Psoas muscle (tissue), 7 donors: ENCODE measurements at regions not wholly inside any gene's neighbourhood (a gene's known extent, or its start where the extent isn't known, plus 50 kb on each side); places are given as distances from the start of the nearest gene placed in this dataset.

Source experiments
- ATAC-seq, 4 donors: fragments of 200-7000 bp; cut with Tn5 transposase; one replicate each; pipeline ENCODE4 v1.9.1; 2020; ENCODE audit warnings: moderate library complexity in 3 of 4, mild to moderate bottlenecking in 2 of 4
- DNase-seq, 2 donors: peaks; one replicate each; pipeline ENCODE4 v3.0.0-alpha.2; 2020
- H3K27ac ChIP-seq: fragments of 200-600 bp; one replicate; pipeline ENCODE4 v1.8.0; 2022
- H3K27me3 ChIP-seq, 3 donors: fragments of 200-600 bp in 1 of 3; one replicate each; pipeline versions ENCODE4 v1.6.1 to v1.8.0; 2013 to 2022; ENCODE audit warnings: low read length in 2 of 3, mild to moderate bottlenecking in 2 of 3, moderate library complexity in 1 of 3; ENCODE audit not compliant: insufficient read depth in 3 of 3
- H3K36me3 ChIP-seq, 2 donors: fragments of 200-600 bp in 1 of 2; one replicate each; pipeline versions ENCODE4 v1.6.1 to v1.8.0; 2013 to 2022; ENCODE audit warnings: low read depth in 1 of 2, mild to moderate bottlenecking in 1 of 2, moderate library complexity in 1 of 2; ENCODE audit not compliant: insufficient read depth in 1 of 2
- H3K4me1 ChIP-seq: fragments of 200-600 bp; one replicate; pipeline ENCODE4 v1.8.0; 2022
- H3K4me3 ChIP-seq: fragments of 200-600 bp; one replicate; pipeline ENCODE4 v1.8.0; 2022; ENCODE audit warnings: mild to moderate bottlenecking
- H3K9me3 ChIP-seq: fragments of 200-600 bp; one replicate; pipeline ENCODE4 v1.8.0; 2022
- WGBS, 3 donors: extraction: QIAGEN DNeasy Blood & Tissue Kit; methylation state at CpG; one replicate each; pipeline versions ENCODE4 v1.1.6 to v1.1.7; 2013; 5-methylcytosine and 5-hydroxymethylcytosine counted together
- intact Hi-C, 2 donors: fragments of 100-400 bp; cut with DNase I; formaldehyde crosslinking; loops; one replicate each; pipeline versions ENCODE4 v1.11.0 to v1.14.2; 2022
- TF ChIP-seq, protein P1 (sequence below): fragments of 200-600 bp; IDR thresholded peaks from one replicate; pipeline ENCODE4 v1.8.0; 2022; ENCODE audit warnings: antibody characterized with exemption
- donor health status: healthy with polysubstance abuse.
- donor health status: DM: no; HTN: no; CAD: no; lungs with moderate emphysema.
- donor health status: Bipolar disorder and iron deficiency.
- donor health status: healthy.
- donor health status: DM: yes; HTN: yes; CAD: no.
- donor health status: DM: no; HTN: no; CAD: no.
- donor health status: DM: yes; HTN: yes; CAD: no.

DNA sequence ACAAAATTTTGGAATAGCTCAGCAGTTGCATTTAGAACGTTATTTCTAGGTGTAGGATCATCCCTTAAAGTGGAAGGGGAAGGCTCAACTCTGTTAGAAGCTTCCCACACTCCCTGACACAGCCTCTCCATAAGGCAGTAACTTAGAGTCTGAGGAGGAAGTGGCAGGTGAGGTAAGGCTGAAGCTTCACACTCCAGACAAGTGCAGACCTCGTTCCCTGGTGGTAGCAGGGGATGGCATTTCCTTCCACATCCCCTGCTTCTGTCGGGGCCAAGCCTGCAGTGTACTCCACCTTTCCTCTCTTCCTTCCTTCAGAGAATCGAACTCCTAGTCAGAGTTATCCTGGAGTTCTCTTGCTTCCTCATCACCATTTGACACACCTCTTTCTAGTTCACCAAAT lies 224.7 kb downstream of the CYRIA start:
- DNase-seq (no peak), ATAC-seq (no peak)
- H3K27ac ChIP-seq = no peak overlapping the region
- H3K9me3 ChIP-seq = no peaks in the 10 kb centered on the region
- intact Hi-C loops = no loop called here
- H3K4me1 ChIP-seq = no peaks in the 10 kb centered on the region
- no peak overlapping the region for H3K4me3 ChIP-seq
- 59 to 77% (median 70%) methylated on average over 4 of the region's 4 CpGs for WGBS, 3 donors
- peaks cover 0 to 7% (median 0%) of the 10 kb centered on the region in 3 donors for H3K27me3 ChIP-seq
- TF ChIP-seq, protein P1, sequence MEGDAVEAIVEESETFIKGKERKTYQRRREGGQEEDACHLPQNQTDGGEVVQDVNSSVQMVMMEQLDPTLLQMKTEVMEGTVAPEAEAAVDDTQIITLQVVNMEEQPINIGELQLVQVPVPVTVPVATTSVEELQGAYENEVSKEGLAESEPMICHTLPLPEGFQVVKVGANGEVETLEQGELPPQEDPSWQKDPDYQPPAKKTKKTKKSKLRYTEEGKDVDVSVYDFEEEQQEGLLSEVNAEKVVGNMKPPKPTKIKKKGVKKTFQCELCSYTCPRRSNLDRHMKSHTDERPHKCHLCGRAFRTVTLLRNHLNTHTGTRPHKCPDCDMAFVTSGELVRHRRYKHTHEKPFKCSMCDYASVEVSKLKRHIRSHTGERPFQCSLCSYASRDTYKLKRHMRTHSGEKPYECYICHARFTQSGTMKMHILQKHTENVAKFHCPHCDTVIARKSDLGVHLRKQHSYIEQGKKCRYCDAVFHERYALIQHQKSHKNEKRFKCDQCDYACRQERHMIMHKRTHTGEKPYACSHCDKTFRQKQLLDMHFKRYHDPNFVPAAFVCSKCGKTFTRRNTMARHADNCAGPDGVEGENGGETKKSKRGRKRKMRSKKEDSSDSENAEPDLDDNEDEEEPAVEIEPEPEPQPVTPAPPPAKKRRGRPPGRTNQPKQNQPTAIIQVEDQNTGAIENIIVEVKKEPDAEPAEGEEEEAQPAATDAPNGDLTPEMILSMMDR = no peak
- no peaks in the 10 kb centered on the region for H3K36me3 ChIP-seq

DNA sequence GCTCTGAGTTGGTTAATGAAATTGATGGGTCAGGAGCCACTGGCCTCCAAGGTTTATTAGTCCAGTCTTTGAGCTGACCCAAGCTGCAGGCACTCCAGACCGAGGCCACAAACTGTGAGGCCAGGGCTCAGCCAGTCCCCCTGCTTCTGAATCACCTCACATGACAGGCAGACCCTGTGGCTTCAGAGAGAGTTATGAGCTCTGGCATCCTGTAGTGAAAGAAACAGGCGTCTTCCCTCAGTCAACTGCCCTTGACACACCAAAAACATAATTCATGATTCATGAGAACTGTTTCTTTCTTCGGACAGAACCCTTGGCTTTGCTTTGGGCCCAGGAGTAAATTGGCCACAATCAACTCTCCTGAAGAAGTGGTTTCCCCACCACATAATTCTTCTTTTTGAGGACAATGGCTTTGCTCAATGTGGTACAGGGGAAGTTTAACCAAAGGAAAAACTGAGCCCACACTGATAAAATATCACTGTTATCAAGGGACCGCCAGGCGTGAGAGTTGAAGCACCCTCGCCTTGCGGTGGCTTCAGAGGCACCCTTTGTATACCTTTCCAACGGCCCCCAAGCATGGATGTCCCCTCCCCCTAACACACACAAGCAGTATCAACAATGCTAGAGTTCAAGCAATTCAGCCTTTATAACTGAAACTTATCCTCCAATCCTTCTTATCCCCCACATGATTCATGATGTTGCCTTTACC lies 226.9 kb downstream of the CYRIA start:
- intact Hi-C loops = no loop called here
- no peaks in the 10 kb centered on the region for H3K36me3 ChIP-seq
- DNase-seq (no peak), ATAC-seq (no peak)
- TF ChIP-seq, protein P1 = no peak
- H3K4me3 ChIP-seq = no peak overlapping the region
- peaks cover 0 to 4% (median 0%) of the 10 kb centered on the region in 3 donors for H3K27me3 ChIP-seq
- no peak overlapping the region for H3K27ac ChIP-seq
- 68 to 74% (median 70%) methylated on average over 8 of the region's 8 CpGs for WGBS, 3 donors
- H3K4me1 ChIP-seq = no peaks in the 10 kb centered on the region
- H3K9me3 ChIP-seq = no peaks in the 10 kb centered on the region

DNA sequence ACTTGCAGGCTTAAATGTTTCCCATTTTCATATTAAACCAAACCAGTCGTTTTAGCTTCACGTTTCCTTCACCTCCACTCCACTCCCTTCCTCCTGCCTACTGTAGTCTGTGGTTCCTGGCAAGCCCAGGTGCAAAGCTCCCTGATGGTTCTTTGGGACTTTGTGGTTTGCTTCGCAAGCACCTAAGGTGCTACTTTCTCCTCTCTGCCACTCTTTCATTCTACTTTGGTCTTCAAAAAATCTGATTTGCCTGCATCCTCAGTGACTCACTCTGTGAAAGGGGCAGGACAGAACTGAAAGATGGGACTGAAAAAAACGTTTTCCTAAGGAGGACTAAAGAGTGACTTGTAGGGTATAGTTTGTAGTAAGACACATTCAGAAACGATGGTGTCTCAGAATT lies 228.4 kb downstream of the CYRIA start:
- TF ChIP-seq, protein P1 = no peak
- no peaks in the 10 kb centered on the region for H3K9me3 ChIP-seq
- no peaks in the 10 kb centered on the region for H3K36me3 ChIP-seq
- intact Hi-C loops = no loop called here
- 57 to 65% (median 62%) methylated on average over 5 of the region's 5 CpGs for WGBS, 3 donors
- H3K27ac ChIP-seq = no peak overlapping the region
- no peaks in the 10 kb centered on the region for H3K4me1 ChIP-seq
- no peak overlapping the region for H3K4me3 ChIP-seq
- no peak for DNase-seq
- H3K27me3 ChIP-seq = peaks cover 0 to 4% (median 0%) of the 10 kb centered on the region in 3 donors
- no peak for ATAC-seq

DNA sequence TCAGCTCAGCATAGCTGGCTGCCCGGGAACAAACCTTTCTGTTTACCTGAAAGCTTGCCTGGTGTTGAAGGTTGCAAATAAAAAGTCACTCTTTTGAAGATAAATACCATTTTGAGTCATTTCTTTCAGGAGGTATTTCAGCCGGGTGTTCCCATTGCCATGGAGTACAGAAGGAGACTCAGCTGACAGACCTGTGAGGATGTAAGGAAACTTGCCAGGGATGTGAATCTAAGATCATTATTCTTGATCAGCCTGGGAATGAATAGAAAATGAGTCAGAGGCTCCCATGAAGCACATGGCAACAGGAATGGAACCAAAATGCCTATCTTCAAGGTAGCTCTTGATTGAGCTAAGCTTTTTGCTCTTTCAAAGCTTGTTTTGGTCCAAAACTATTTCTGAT lies 231.2 kb downstream of the CYRIA start:
- DNase-seq (no peak), ATAC-seq (no peak)
- H3K9me3 ChIP-seq = no peaks in the 10 kb centered on the region
- no peaks in the 10 kb centered on the region for H3K36me3 ChIP-seq
- H3K4me1 ChIP-seq = no peaks in the 10 kb centered on the region
- no peak overlapping the region for H3K27ac ChIP-seq
- TF ChIP-seq, protein P1 = no peak
- H3K27me3 ChIP-seq = no peaks in the 10 kb centered on the region
- WGBS, 3 donors = 70 to 77% (median 73%) methylated on average over 2 of the region's 2 CpGs
- intact Hi-C loops = no loop called here
- H3K4me3 ChIP-seq = no peak overlapping the region

DNA sequence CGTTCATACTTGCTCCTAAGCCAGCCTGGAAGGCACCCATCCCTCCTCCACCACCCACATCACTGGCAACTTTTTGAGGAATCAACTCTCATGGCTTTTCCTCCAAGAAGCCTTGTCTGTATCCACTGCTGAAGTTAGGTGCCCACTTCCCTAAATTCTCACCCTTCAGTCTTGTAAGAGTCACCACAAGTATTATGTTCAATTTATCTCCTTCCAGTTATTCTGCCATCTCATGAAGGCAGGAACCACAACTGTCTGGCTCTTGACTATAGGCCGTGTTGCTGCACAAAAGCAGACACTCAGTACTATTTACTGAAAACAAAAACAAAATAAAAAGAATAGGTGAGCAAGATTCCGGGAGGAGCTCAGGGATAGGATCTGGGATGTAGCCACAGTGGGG lies 234.8 kb downstream of the CYRIA start:
- no peak overlapping the region for H3K4me3 ChIP-seq
- no peak for DNase-seq
- intact Hi-C loops = no loop called here
- no peaks in the 10 kb centered on the region for H3K9me3 ChIP-seq
- TF ChIP-seq, protein P1 = no peak
- no peak overlapping the region for H3K27ac ChIP-seq
- 68 to 73% (median 71%) methylated on average over 3 of the region's 3 CpGs for WGBS, 3 donors
- H3K36me3 ChIP-seq = no peaks in the 10 kb centered on the region
- no peak for ATAC-seq
- no peaks in the 10 kb centered on the region for H3K27me3 ChIP-seq
- H3K4me1 ChIP-seq = no peaks in the 10 kb centered on the region
